GM12891 (cell line): ENCODE measurements at regions not wholly inside any gene's neighbourhood (a gene's known extent, or its start where the extent isn't known, plus 50 kb on each side); places are given as distances from the start of the nearest gene placed in this dataset.

Source experiments
- POLR2A ChIP-seq: IDR thresholded peaks from 2 replicates; pipeline ENCODE4 v1.6.1; 2011; ENCODE audit warnings: low read depth, low read length, control low read depth
- POLR2AphosphoS5 ChIP-seq: IDR thresholded peaks from 2 replicates; pipeline ENCODE4 v1.6.1; 2011; ENCODE audit warnings: low read depth, low read length, control low read depth
- POU2F2 ChIP-seq: IDR thresholded peaks from 2 replicates; pipeline ENCODE4 v1.6.1; 2011; ENCODE audit warnings: low read depth, mild to moderate bottlenecking, control low read depth, low read length, moderate library complexity
- SPI1 ChIP-seq: IDR thresholded peaks from 2 replicates; pipeline ENCODE4 v1.6.1; 2011; ENCODE audit warnings: low read depth, low read length, control low read depth
- TAF1 ChIP-seq: IDR thresholded peaks from 2 replicates; pipeline ENCODE4 v1.6.1; 2011; ENCODE audit warnings: low read depth, low read length, control low read depth

DNA sequence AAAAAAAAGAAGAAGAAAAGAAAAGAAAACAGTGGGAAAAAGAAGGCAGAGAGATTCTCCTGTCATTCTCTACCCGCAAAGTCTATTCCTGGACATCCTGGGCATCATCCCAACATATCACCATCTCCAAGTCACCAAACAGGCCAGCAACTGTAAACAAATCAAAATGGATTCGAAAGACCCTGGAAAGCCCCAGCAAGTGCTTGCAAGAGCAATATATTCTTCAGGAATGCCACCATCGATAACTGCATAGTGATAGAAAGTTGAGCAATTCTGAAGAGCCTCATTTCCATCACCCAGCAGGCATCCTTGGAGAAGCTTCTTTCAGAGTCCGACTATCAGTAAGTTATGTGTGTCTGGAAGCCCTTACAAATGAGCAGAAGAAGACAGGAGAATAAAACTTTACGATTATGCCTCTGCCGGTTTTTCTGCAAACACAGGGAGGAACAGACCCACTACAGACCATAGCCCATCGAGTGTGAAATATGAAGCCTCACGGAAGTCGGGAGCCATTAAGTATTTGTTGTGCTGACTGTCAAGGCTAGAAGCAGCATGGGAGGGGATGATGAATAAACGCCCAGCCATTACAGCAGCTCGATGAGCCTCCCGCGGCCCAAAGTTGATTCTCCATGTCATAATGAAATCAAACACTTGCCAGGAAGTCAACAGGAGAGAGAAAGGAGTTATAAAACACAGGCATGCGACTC is 64.5 kb upstream of the SEC14L1 start:
- TF ChIP-seq POLR2AphosphoS5: no peak
- no peak for TF ChIP-seq SPI1
- no peak for TF ChIP-seq POLR2A
- TF ChIP-seq TAF1: no peak
- TF ChIP-seq POU2F2: no peak
